Neuronal stem cell (in vitro differentiated cells): ENCODE measurements at regions not wholly inside any gene's neighbourhood (a gene's known extent, or its start where the extent isn't known, plus 50 kb on each side); places are given as distances from the start of the nearest gene placed in this dataset.

ENCODE experiments used
- DNase-seq: peaks from one replicate; pipeline ENCODE4 v3.0.0-alpha.2; 2013; ENCODE audit warnings: low spot score
- H2AFZ ChIP-seq: one replicate; pipeline ENCODE4 v1.6.1; 2013; ENCODE audit warnings: mild to moderate bottlenecking, low read length, inconsistent platforms
- H2AK5ac ChIP-seq: 2 replicates; pipeline ENCODE4 v1.6.1; 2013; ENCODE audit warnings: low read depth, mild to moderate bottlenecking, inconsistent platforms, low read length, moderate library complexity, mixed read lengths
- H2BK120ac ChIP-seq: 2 replicates; pipeline ENCODE4 v1.6.1; 2013; ENCODE audit warnings: low read depth, mild to moderate bottlenecking, inconsistent platforms, low read length, moderate library complexity, mixed read lengths
- H2BK12ac ChIP-seq: one replicate; pipeline ENCODE4 v1.6.1; 2013; ENCODE audit warnings: low read length, inconsistent platforms
- H2BK15ac ChIP-seq: 2 replicates; pipeline ENCODE4 v1.6.1; 2013; ENCODE audit warnings: mild to moderate bottlenecking, low read length, inconsistent platforms, mixed read lengths
- H2BK5ac ChIP-seq: one replicate; pipeline ENCODE4 v1.6.1; 2013; ENCODE audit warnings: inconsistent platforms, mild to moderate bottlenecking, low read length, moderate library complexity
- H3K14ac ChIP-seq: one replicate; pipeline ENCODE4 v1.6.1; 2013; ENCODE audit warnings: low read length, inconsistent platforms
- H3K18ac ChIP-seq: 2 replicates; pipeline ENCODE4 v1.6.1; 2013; ENCODE audit warnings: low read length, inconsistent platforms
- H3K23ac ChIP-seq: 2 replicates; pipeline ENCODE4 v1.6.1; 2013; ENCODE audit warnings: low read depth, mild to moderate bottlenecking, mixed read lengths, low read length, inconsistent platforms; ENCODE audit not compliant: poor library complexity
- H3K27ac ChIP-seq: replicated peaks from 3 replicates; pipeline ENCODE4 v1.5.1; 2013; ENCODE audit warnings: low read length, inconsistent platforms
- H3K27me3 ChIP-seq, 3 experiments: 2 replicates each; pipeline ENCODE4 v1.6.1; 2013; ENCODE audit warnings: low read length in 3 of 3, mild to moderate bottlenecking in 2 of 3, inconsistent platforms in 1 of 3, low read depth in 1 of 3, mixed read lengths in 1 of 3, moderate library complexity in 1 of 3; ENCODE audit not compliant: control insufficient read depth in 3 of 3, insufficient read depth in 3 of 3
- H3K36me3 ChIP-seq, 2 donors: replicated peaks in 1 of 2; 2 replicates each; pipeline ENCODE4 v1.6.1; 2013; ENCODE audit warnings: low read length in 2 of 2; ENCODE audit not compliant: control insufficient read depth in 2 of 2, insufficient read depth in 2 of 2
- H3K4ac ChIP-seq: 2 replicates; pipeline ENCODE4 v1.6.1; 2013; ENCODE audit warnings: inconsistent platforms, mild to moderate bottlenecking, low read length, moderate library complexity
- H3K4me1 ChIP-seq, 2 donors: 1 replicate in 1 of 2; 2 replicates in 1 of 2; pipeline ENCODE4 v1.6.1; 2013; ENCODE audit warnings: low read length in 2 of 2, low read depth in 1 of 2; ENCODE audit not compliant: control insufficient read depth in 2 of 2, insufficient read depth in 1 of 2
- H3K4me2 ChIP-seq: one replicate; pipeline ENCODE4 v1.6.1; 2013; ENCODE audit warnings: mild to moderate bottlenecking, low read length, inconsistent platforms; ENCODE audit not compliant: insufficient read depth, poor library complexity, severe bottlenecking
- H3K4me3 ChIP-seq, 2 donors: 2 replicates each; pipeline ENCODE4 v1.5.1; 2013; ENCODE audit warnings: low read length in 2 of 2, mild to moderate bottlenecking in 2 of 2, inconsistent platforms in 1 of 2, moderate library complexity in 1 of 2
- H3K79me1 ChIP-seq: one replicate; pipeline ENCODE4 v1.6.1; 2013; ENCODE audit warnings: low read depth, mild to moderate bottlenecking, inconsistent platforms, low read length, moderate library complexity
- H3K9ac ChIP-seq: one replicate; pipeline ENCODE4 v1.6.1; 2013; ENCODE audit warnings: mild to moderate bottlenecking, low read depth, low read length, inconsistent platforms; ENCODE audit not compliant: poor library complexity
- H3K9me3 ChIP-seq, 2 donors: replicated peaks in 1 of 2; 2 replicates each; pipeline versions ENCODE3 to v1.6.1; 2013; ENCODE audit warnings: low read length in 2 of 2, mild to moderate bottlenecking in 2 of 2, inconsistent platforms in 1 of 2, low read depth in 1 of 2, mixed read lengths in 1 of 2, moderate library complexity in 1 of 2; ENCODE audit not compliant: control insufficient read depth in 2 of 2, insufficient read depth in 1 of 2
- H4K8ac ChIP-seq: one replicate; pipeline ENCODE4 v1.6.1; 2013; ENCODE audit warnings: low read depth, mild to moderate bottlenecking, inconsistent platforms, low read length, moderate library complexity
- H4K91ac ChIP-seq: one replicate; pipeline ENCODE4 v1.6.1; 2013; ENCODE audit warnings: low read length, low read depth, mild to moderate bottlenecking, inconsistent platforms; ENCODE audit not compliant: poor library complexity
- WGBS, 2 donors: extraction: QIAGEN DNeasy Blood & Tissue Kit; methylation state at CpG; one replicate each; pipeline ENCODE4 v1.1.7; 2013; ENCODE audit warnings: missing lambda C conversion rate in 2 of 2, mixed read lengths in 1 of 2; ENCODE audit not compliant: insufficient read length in 2 of 2, insufficient replicate concordance in 1 of 2; ENCODE audit errors: extremely low coverage in 2 of 2; 5-methylcytosine and 5-hydroxymethylcytosine counted together

- Histone ChIP-seq H3K36me3 (no peaks in the 10 kb centered on the region), H3K4ac (no peak overlapping the region), H4K8ac (no peak overlapping the region), H3K23ac (no peak overlapping the region), H2AFZ (no peak overlapping the region), H4K91ac (no peak overlapping the region), H2AK5ac (no peak overlapping the region), H2BK15ac (no peak overlapping the region), H3K27ac (no peak overlapping the region), H3K9ac (no peak overlapping the region), H3K4me2 (no peak overlapping the region), H2BK12ac (no peak overlapping the region), H2BK5ac (no peak overlapping the region), H2BK120ac (no peak overlapping the region), H3K14ac (no peak overlapping the region), H3K4me3 (no peak overlapping the region), H3K27me3 (no peaks in the 10 kb centered on the region), H3K79me1 (no peaks in the 10 kb centered on the region), H3K9me3 (no peaks in the 10 kb centered on the region), H3K18ac (no peak overlapping the region), H3K4me1 (no peaks in the 10 kb centered on the region)
- DNase-seq: no peak
- WGBS, 2 donors: no CpG with 5 or more reads among the region's 3 CpGs
Measured at GRCh38 chr20:22954661-22955060, 80.5 kb upstream of the SSTR4 start.

- no peak overlapping the region for H2BK15ac ChIP-seq
- no peak overlapping the region for H2BK12ac ChIP-seq
- no peak overlapping the region for H3K9ac ChIP-seq
- no peak overlapping the region for H3K23ac ChIP-seq
- no peak overlapping the region for H3K4me3 ChIP-seq
- no peak overlapping the region for H2BK5ac ChIP-seq
- H3K4me1 ChIP-seq: peaks cover 0 to 2% of the 10 kb centered on the region in 2 donors
- H3K4me2 ChIP-seq: no peak overlapping the region
- WGBS, 2 donors: no CpG with 5 or more reads among the region's 6 CpGs
- no peaks in the 10 kb centered on the region for H3K27me3 ChIP-seq
- H2AK5ac ChIP-seq: no peak overlapping the region
- H3K79me1 ChIP-seq: no peaks in the 10 kb centered on the region
- no peak overlapping the region for H2AFZ ChIP-seq
- H3K9me3 ChIP-seq: no peaks in the 10 kb centered on the region
- H3K14ac ChIP-seq: no peak overlapping the region
- H4K91ac ChIP-seq: no peak overlapping the region
- no peak overlapping the region for H3K18ac ChIP-seq
- no peak overlapping the region for H4K8ac ChIP-seq
- H3K4ac ChIP-seq: no peak overlapping the region
- H3K36me3 ChIP-seq: no peaks in the 10 kb centered on the region
- no peak for DNase-seq
- no peak overlapping the region for H2BK120ac ChIP-seq
- H3K27ac ChIP-seq: no peak overlapping the region
Measured at GRCh38 chr20:22958390-22958789, 76.7 kb upstream of the SSTR4 start.

- H3K14ac ChIP-seq: no peak overlapping the region
- H3K9me3 ChIP-seq: no peaks in the 10 kb centered on the region
- H4K8ac ChIP-seq: no peak overlapping the region
- no peak overlapping the region for H3K4me2 ChIP-seq
- no peak overlapping the region for H3K23ac ChIP-seq
- H2BK15ac ChIP-seq: no peak overlapping the region
- peaks cover 0 to 2% of the 10 kb centered on the region in 2 donors for H3K4me1 ChIP-seq
- no peaks in the 10 kb centered on the region for H3K27me3 ChIP-seq
- no peak overlapping the region for H2BK5ac ChIP-seq
- WGBS, 2 donors: no CpG with 5 or more reads among the region's 3 CpGs
- no peak overlapping the region for H4K91ac ChIP-seq
- H2AFZ ChIP-seq: no peak overlapping the region
- H2AK5ac ChIP-seq: no peak overlapping the region
- no peaks in the 10 kb centered on the region for H3K36me3 ChIP-seq
- H3K27ac ChIP-seq: no peak overlapping the region
- H3K9ac ChIP-seq: no peak overlapping the region
- H2BK12ac ChIP-seq: no peak overlapping the region
- H3K4me3 ChIP-seq: no peak overlapping the region
- DNase-seq: no peak
- H2BK120ac ChIP-seq: no peak overlapping the region
- no peak overlapping the region for H3K18ac ChIP-seq
- no peak overlapping the region for H3K4ac ChIP-seq
- no peaks in the 10 kb centered on the region for H3K79me1 ChIP-seq
Measured at GRCh38 chr20:22962567-22963439, 72.3 kb upstream of the SSTR4 start.

- no peak overlapping the region for H2BK12ac ChIP-seq
- DNase-seq: no peak
- no peak overlapping the region for H3K27ac ChIP-seq
- WGBS, 2 donors: no CpG with 5 or more reads among the region's 3 CpGs
- H2BK15ac ChIP-seq: no peak overlapping the region
- no peaks in the 10 kb centered on the region for H3K36me3 ChIP-seq
- H3K23ac ChIP-seq: no peak overlapping the region
- no peak overlapping the region for H3K14ac ChIP-seq
- no peaks in the 10 kb centered on the region for H3K27me3 ChIP-seq
- H2AK5ac ChIP-seq: no peak overlapping the region
- H3K9me3 ChIP-seq: no peaks in the 10 kb centered on the region
- peaks cover 0 to 2% of the 10 kb centered on the region in 2 donors for H3K4me1 ChIP-seq
- no peak overlapping the region for H2AFZ ChIP-seq
- H4K8ac ChIP-seq: no peak overlapping the region
- H4K91ac ChIP-seq: no peak overlapping the region
- no peak overlapping the region for H2BK5ac ChIP-seq
- H2BK120ac ChIP-seq: no peak overlapping the region
- no peak overlapping the region for H3K4me3 ChIP-seq
- H3K4ac ChIP-seq: no peak overlapping the region
- H3K18ac ChIP-seq: no peak overlapping the region
- H3K79me1 ChIP-seq: no peaks in the 10 kb centered on the region
- no peak overlapping the region for H3K4me2 ChIP-seq
- H3K9ac ChIP-seq: no peak overlapping the region
Measured at GRCh38 chr20:22963581-22963980, 71.5 kb upstream of the SSTR4 start.
